ENCODE measurements at regions not wholly inside any gene's neighbourhood (a gene's known extent, or its start where the extent isn't known, plus 50 kb on each side); places are given as distances from the start of the nearest gene placed in this dataset.

DNA sequence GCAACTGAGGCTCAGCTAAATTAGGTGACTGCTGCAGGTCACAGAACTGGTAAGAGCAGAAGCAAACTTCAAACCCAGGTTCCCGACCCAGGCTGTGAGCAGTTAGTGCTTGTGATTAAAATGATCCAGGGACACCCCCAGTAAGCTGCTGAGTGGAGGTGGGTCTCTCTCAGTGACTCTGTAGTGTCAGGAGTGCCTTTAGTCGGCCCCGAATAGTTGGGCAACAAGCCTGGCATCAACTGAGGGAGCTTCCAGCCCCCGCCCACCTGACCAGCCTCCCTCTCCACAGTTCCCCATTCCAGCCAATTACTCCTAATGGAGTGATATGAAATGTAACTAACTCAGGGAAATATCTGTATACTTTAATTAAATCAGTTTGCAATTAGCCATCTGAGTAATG, 168.0 kb upstream of the SMAD3 start:
- DNase-seq (no peak), ATAC-seq (ENCODE audit: low read depth in 2 of 2) (no peak)
- no peaks in the 10 kb centered on the region for H3K36me3 Mint-ChIP-seq
- H3K27ac Mint-ChIP-seq: peak overlapping the region in 1 of 6 donors; percentile 75
- no peak overlapping the region for H3K4me3 Mint-ChIP-seq
- peaks cover 14 to 38% (median 21%) of the 10 kb centered on the region in 3 donors for H3K4me1 Mint-ChIP-seq
- peaks cover under 1 to 16% (median 15%) of the 10 kb centered on the region in 3 donors for H3K27me3 Mint-ChIP-seq
- H3K9me3 Mint-ChIP-seq: no peaks in the 10 kb centered on the region

DNA sequence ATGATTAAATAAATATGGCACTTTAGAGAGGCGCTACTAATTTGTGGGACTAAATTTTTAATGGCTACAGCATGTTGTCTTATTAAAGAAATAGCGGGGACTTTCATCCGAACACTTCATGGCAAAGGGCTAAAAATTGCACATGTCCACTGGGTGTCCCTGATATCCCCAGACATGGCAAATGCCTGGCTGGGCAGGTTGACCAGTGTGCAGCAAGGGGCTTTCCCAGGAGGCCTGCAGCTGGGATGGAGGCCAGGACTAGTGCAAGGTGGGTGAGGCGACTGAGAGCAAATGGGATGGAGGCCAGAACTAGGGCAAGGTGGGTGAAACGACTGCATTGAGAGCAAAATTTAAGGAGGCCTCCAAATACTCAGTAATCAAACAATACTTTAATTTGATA, 167.4 kb upstream of the SMAD3 start:
- peaks cover 0 to 15% (median 14%) of the 10 kb centered on the region in 3 donors for H3K27me3 Mint-ChIP-seq
- no peaks in the 10 kb centered on the region for H3K9me3 Mint-ChIP-seq
- H3K36me3 Mint-ChIP-seq: no peaks in the 10 kb centered on the region
- H3K4me1 Mint-ChIP-seq: peaks cover 14 to 38% (median 23%) of the 10 kb centered on the region in 3 donors
- ATAC-seq (ENCODE audit: low read depth in 2 of 2) (no peak), DNase-seq (no peak)
- peak overlapping the region in 1 of 6 donors; percentile 75 for H3K27ac Mint-ChIP-seq
- H3K4me3 Mint-ChIP-seq: no peak overlapping the region

DNA sequence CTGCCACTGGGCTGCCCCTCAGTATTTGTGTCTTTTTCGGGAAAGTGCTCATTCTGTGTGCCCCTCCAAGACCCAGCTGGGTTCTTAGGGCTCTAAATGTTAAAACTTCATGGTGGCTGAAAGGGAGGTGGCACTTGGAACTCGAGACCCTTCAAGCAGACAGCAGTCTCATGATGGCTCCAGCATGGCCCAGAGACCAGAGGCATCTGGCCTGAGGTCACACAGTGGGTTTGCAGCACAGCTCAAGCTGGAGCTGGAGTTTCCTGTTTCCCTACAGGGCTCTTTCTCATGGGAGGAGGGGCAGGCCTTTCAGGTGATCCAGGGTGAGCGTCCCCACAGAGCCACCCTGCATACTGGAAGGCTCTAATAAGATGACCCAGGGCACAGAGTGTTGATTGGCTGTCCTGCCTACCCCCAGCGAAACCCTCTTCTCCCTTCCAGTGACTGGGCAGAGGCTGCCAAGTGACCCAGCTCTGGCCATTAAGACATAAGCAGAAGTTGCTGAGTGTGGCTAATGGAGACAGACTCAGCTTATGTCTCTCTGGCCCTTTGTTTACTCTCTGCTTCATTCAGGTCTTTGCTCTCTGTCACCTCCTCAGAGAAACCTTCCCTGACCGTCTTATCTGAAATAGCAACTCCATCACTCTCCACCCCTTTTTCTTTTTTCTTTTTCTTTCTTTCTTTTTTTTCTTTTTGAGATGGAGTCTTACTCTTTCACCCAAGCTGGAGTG, 166.6 kb upstream of the SMAD3 start:
- H3K4me3 Mint-ChIP-seq: no peak overlapping the region
- no peak for ATAC-seq (ENCODE audit: low read depth in 2 of 2)
- peaks cover 0 to 14% (median 11%) of the 10 kb centered on the region in 3 donors for H3K27me3 Mint-ChIP-seq
- H3K27ac Mint-ChIP-seq: peak overlapping the region in 2 of 6 donors; percentile 57 to 70
- no peaks in the 10 kb centered on the region for H3K36me3 Mint-ChIP-seq
- peaks cover 14 to 41% (median 27%) of the 10 kb centered on the region in 3 donors for H3K4me1 Mint-ChIP-seq
- no peaks in the 10 kb centered on the region for H3K9me3 Mint-ChIP-seq
- no peak for DNase-seq

DNA sequence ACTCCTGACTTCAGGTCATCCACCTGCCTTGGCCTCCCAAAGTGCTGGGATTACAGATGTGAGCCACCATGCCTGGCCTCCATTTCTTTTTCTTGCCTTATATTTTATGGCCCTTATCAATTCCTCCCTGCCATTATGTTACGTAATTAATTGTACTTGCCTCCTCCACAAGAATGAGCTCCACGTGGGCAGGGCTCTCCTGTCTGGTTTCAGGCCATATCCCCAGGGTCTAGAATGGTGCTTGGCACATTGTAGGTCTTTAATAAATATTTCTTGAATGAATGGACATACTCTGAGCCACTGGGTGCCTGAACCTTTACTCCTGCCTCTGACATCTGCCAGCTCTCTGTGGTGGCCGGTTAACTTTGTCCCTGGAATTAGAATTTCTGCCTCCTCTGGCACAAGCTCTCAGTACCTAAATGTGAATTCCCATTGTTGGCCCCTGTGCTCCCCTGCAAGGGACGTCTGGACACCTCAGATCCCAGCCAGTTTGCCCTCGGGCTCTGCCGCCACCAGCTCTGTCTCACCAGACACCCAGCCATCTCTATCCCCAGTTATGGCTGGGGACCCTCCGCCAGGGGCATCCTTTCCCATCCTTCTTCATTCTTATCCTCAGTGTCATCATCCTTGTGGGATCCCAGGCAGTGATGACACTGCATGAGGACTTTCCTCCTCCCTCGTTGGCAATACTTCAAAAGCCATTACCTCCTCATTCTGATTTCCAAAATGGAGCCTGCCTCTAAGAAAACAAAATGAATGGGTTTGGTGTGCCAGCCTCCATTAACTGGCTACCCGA, 165.6 kb upstream of the SMAD3 start:
- Mint-ChIP-seq H3K4me1 (peaks cover 14 to 46% (median 31%) of the 10 kb centered on the region in 3 donors), H3K4me3 (peak overlapping the region in 2 of 8 donors; percentile 39 to 57)

DNA sequence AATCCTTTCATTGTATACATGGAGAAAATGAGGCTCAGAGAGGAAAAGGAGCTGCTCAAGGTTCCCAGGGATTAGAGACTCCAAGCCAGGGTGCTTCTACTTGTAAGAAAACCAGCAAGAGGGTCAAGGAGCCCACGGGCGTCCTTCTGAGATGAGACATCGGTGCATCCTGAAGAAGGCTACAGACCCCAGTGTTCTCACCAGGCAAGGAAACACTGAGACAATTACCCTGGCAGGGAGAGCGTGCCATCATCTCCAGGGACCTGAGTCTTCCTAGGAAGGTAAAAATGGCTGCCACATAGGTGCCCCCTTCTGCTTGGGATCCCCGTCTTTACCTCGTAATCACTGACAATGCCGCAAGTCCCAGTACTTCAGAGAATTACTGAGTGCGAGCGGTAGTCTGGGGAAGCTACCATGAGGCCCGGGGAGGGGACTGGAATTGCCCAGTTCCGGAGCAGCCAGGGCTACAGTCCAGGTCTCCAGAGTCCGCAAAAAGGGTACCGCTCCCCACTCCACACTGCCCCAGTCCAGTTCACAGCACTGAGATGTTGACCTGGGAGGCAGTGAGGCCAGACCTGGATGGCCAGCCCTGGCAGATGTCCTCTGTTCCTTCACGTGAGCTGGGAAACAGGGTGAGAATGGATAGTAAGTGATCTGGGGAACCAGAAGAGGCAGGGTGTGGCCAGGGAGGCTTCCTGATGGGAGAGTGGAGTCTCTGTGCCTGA, 164.7 kb upstream of the SMAD3 start:
- Mint-ChIP-seq H3K36me3 (no peaks in the 10 kb centered on the region), H3K4me1 (peaks cover 14 to 42% (median 34%) of the 10 kb centered on the region in 3 donors), H3K9me3 (no peaks in the 10 kb centered on the region), H3K27me3 (no peaks in the 10 kb centered on the region), H3K27ac (peak overlapping the region in 1 of 6 donors; percentile 74), H3K4me3 (no peak overlapping the region)
- ATAC-seq (ENCODE audit: low read depth in 2 of 2): no peak
- DNase-seq: no peak

More for the DNA sequence above, 165.6 kb upstream of the SMAD3 start:
- Mint-ChIP-seq H3K9me3 (no peaks in the 10 kb centered on the region), H3K36me3 (no peaks in the 10 kb centered on the region), H3K27me3 (peaks cover 0 to 7% (median 2%) of the 10 kb centered on the region in 3 donors), H3K27ac (peak overlapping the region in 1 of 6 donors; percentile 95)
- DNase-seq (no peak), ATAC-seq (ENCODE audit: low read depth in 2 of 2) (no peak)

DNA sequence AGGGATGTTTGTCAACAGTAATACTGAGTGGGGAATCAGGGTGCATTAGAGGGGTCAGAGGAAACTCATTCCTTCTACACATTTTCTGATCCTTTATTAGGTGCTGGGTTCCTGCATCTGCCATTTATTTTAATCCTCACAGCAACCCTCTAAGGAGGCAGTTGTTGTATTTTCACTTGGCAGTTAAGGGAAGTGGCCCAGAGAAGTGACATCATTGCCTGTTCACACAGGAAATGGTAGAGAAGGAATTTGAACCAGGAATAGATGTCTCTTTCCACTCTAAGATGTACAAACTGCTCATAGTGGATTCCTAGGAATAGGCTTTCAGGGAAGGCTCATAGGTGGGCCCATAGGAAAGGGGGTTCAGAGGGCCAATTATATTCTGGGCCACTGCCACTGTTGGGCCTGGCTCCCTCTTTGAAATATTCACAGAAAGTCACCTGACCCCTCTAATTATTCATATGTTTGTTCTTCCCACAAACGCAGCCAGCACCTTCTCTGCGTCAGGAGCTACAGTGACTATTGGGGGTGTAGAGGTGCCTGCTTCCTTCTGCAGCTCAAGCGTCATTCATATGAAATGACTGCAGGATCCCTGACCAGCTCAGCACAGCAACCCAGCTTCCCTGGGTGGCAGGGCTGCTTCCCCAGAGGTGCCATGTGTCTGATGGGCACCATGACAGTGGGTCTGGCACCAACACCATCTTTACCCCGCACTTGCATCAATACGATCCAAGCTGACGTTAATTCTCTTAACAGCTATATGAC, 163.9 kb upstream of the SMAD3 start:
- Mint-ChIP-seq H3K4me3 (no peak overlapping the region), H3K9me3 (peaks cover 0 to 2% (median 0%) of the 10 kb centered on the region in 7 donors)
- no peak for DNase-seq

DNA sequence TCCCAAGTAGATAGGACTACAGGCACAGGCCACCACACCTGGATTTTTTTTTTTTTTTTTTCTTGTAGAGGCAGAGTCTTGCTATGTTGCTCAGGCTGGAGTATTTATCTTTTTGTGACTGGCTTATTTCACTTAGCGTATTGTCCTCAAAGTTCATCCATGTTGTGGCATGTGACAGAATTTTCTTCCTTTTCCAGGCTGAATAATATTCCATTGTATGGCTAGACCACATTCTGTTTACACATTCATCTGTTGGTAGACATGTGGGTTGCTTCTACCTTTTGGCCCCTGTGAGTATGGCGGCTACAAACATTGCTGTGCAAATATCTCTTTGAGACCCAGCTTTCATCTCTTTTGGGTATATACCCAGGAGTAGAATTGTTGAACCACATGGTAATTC, 160.2 kb upstream of the SMAD3 start:
- Mint-ChIP-seq H3K36me3 (no peaks in the 10 kb centered on the region), H3K4me1 (peaks cover 19 to 45% (median 36%) of the 10 kb centered on the region in 3 donors), H3K27ac (peak overlapping the region in 2 of 6 donors; percentile 38 to 91), H3K27me3 (no peaks in the 10 kb centered on the region), H3K9me3 (peaks cover 0 to 2% (median 0%) of the 10 kb centered on the region in 7 donors), H3K4me3 (no peak overlapping the region)
- DNase-seq (no peak), ATAC-seq (ENCODE audit: low read depth in 2 of 2) (no peak)

More for the DNA sequence above, 163.9 kb upstream of the SMAD3 start:
- Mint-ChIP-seq H3K27me3 (no peaks in the 10 kb centered on the region), H3K36me3 (no peaks in the 10 kb centered on the region), H3K4me1 (peaks cover 11 to 39% (median 29%) of the 10 kb centered on the region in 3 donors), H3K27ac (peak overlapping the region in 1 of 6 donors; percentile 47)
- ATAC-seq (ENCODE audit: low read depth in 2 of 2): no peak

DNA sequence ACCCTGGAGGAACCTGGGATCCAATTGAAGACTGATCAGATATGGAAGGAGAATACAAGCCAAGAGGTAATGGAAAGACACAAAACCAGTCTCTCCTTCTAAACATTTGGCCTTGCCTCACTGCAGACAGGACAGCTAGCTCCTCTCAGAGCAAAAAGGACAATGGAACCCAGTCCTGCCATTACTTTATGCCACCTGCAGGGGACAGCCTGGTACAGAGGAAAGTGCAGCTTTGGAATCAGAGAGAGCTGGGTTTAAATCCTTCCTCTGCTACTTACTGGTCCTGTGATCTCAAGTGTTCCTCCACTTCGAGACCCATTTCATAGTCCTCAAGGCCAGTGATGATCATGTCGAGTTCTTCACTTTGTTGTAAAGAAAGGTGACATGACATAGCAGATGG, 159.4 kb upstream of the SMAD3 start:
- DNase-seq (no peak), ATAC-seq (ENCODE audit: low read depth in 2 of 2) (no peak)
- Mint-ChIP-seq H3K27me3 (no peaks in the 10 kb centered on the region), H3K36me3 (no peaks in the 10 kb centered on the region), H3K27ac (peak overlapping the region in 4 of 6 donors; percentile 9 to 93 (median 53)), H3K9me3 (peaks cover 0 to 2% (median 0%) of the 10 kb centered on the region in 7 donors), H3K4me3 (no peak overlapping the region), H3K4me1 (peaks cover 19 to 43% (median 34%) of the 10 kb centered on the region in 3 donors)

DNA sequence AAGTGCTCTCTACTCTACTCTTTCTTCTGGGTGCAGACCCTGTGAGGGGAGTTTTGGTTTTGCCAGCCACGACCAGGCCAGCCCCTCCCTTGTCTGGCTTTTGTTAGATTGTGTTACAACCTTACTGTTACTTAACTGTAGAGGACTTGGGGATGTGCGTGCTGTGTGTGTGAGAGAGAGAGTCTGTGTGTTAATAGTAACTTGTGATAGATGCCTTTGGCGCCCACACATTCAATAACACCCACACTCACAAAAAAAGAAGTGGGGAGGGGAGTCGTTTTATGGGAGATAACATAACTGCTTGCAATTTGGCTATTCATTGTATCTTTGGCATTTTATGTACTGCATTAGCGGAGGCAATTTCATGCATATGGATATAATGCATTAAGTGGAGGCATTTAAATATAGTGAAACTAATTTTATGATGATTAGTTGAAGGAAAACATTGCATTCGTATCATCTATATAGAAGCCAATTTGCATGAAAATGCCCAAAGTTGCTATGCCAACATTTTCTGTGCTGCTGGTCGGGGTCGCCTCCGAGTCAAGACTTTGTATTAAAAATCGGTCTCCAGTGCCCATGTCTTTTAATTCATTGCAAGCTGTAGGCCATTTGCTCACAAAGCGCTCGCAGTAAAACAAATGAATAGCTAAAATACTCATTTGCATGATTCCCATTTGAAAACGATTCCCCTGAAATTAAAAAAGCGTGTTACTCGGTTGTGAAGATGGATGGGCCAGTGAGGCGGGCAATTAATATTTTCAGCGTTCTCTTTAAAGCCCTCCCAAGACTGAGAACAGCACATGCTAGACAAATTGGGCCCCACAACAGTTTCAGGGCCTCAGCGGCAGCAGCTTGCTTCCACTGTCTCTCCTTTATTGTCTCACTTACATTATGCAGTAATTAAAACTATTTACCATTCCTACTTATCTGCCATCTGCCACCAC, 158.5 kb upstream of the SMAD3 start:
- peaks cover 0 to 2% (median 0%) of the 10 kb centered on the region in 7 donors for H3K9me3 Mint-ChIP-seq
- peaks cover 23 to 39% (median 33%) of the 10 kb centered on the region in 3 donors for H3K4me1 Mint-ChIP-seq
- no peak for ATAC-seq (ENCODE audit: low read depth in 2 of 2)
- no peaks in the 10 kb centered on the region for H3K27me3 Mint-ChIP-seq
- DNase-seq: no peak
- peak overlapping the region in 5 of 6 donors; percentile 18 to 93 (median 82) for H3K27ac Mint-ChIP-seq
- peak overlapping the region in 3 of 8 donors; percentile 7 to 29 (median 28) for H3K4me3 Mint-ChIP-seq
- H3K36me3 Mint-ChIP-seq: no peaks in the 10 kb centered on the region

DNA sequence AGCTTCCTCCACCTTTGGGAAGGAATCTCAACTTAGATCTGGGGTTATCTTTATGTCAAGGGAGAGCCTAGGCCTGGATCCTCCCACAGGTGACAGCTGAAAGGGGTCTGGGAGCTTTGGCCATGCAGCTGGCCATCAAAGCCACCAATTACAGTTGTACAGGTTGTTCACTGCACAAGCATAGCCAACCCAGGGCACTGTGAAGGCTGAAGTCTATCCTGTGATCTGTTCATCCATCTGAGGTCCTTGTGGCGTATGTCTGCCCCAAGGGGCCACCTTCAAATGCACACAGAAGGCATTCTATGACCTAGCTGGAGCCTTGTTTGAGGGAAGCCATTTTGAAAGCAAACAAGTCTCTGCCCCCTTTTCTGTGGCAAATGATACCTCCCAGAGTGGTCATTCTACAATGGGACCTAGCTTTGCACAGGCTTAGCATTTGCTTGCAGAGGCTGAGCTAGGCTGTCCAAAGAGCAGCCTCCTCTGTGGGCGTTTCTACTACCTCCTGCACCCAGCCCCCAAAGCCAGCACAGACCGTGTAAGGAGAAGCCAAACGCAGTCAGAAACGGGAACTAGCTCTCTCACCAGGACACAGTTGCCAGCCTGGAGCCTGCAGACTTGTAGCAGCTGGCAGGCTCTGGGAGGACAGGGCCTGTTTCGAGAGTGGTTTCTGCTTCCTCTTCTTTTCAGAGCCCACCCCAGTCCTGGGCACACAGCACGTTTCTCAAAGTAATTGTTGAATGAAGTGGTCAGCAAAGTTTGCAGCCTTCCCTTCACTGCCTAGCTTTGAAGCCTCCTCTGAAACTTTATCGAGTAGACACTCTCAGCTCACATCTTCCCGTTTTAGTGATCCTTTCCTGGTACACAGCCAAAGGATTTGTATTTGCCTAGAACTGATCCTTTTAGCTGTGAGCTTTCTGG, 157.3 kb upstream of the SMAD3 start:
- peak; percentile 87 to 89 for ATAC-seq (ENCODE audit: low read depth in 2 of 2)
- peak overlapping the region in 5 of 6 donors; percentile 24 to 89 (median 78) for H3K27ac Mint-ChIP-seq
- H3K4me3 Mint-ChIP-seq: peak overlapping the region in 6 of 8 donors; percentile 7 to 65 (median 36)

DNA sequence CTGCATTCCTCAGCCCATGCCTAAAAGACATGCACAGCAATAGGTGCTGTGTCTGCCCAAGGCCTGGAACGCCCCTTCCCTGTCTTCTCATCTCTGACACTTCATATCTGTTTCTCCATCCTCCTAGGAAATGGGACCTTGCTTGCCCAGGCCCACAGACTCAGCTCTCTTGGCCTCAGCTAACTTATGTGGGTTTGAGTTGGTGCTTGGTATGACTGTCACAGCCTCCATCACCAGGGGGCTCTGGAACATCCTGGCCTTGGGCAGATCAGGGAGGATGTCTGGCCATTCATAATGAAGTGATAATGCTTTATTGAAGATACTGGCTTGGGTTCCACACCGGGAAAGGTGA, 156.7 kb upstream of the SMAD3 start:
- Mint-ChIP-seq H3K27ac (peak overlapping the region; percentile 23 to 89 (median 52)), H3K4me3 (peak overlapping the region in 3 of 8 donors; percentile 2 to 63 (median 26))

More for the DNA sequence above, 157.3 kb upstream of the SMAD3 start:
- H3K9me3 Mint-ChIP-seq: peaks cover 0 to 2% (median 0%) of the 10 kb centered on the region in 7 donors
- H3K36me3 Mint-ChIP-seq: no peaks in the 10 kb centered on the region
- peaks cover 29 to 49% (median 36%) of the 10 kb centered on the region in 3 donors for H3K4me1 Mint-ChIP-seq
- peak; percentile 69 for DNase-seq
- H3K27me3 Mint-ChIP-seq: no peaks in the 10 kb centered on the region

More for the DNA sequence above, 156.7 kb upstream of the SMAD3 start:
- Mint-ChIP-seq H3K27me3 (no peaks in the 10 kb centered on the region), H3K36me3 (no peaks in the 10 kb centered on the region), H3K9me3 (peaks cover 0 to 2% (median 0%) of the 10 kb centered on the region in 7 donors), H3K4me1 (peaks cover 29 to 47% (median 35%) of the 10 kb centered on the region in 3 donors)
- DNase-seq (no peak), ATAC-seq (ENCODE audit: low read depth in 2 of 2) (no peak)

Measured in naive B cell (primary cell).